CD4-positive, alpha-beta T cell treated with Interleukin-10 for 1 hour (primary cell): ENCODE measurements at regions not wholly inside any gene's neighbourhood (a gene's known extent, or its start where the extent isn't known, plus 50 kb on each side); places are given as distances from the start of the nearest gene placed in this dataset.

Experiments used
- DNase-seq: peaks from one replicate; pipeline ENCODE4 v3.0.0-alpha.2; 2020

- no peak for DNase-seq
Observed at GRCh38 chr4:23741681-23742191, 148.1 kb downstream of the PPARGC1A start.

- DNase-seq, result no peak
Observed at GRCh38 chr4:23737571-23737970, 152.3 kb downstream of the PPARGC1A start.

GRCh38 chr4:23736466-23736865 is 153.4 kb downstream of the PPARGC1A start:
- DNase-seq, result no peak

GRCh38 chr4:23734000-23734399 is 155.8 kb downstream of the PPARGC1A start:
- DNase-seq, result no peak

GRCh38 chr4:23733476-23733875 is 156.4 kb downstream of the PPARGC1A start:
- DNase-seq, result no peak

GRCh38 chr4:23730998-23731397 is 158.8 kb downstream of the PPARGC1A start:
- no peak for DNase-seq

- DNase-seq, result no peak
Observed at GRCh38 chr4:23728971-23729370, 160.9 kb downstream of the PPARGC1A start.

GRCh38 chr4:23728393-23728792 is 161.5 kb downstream of the PPARGC1A start:
- no peak for DNase-seq

GRCh38 chr4:23720556-23720955 is 169.3 kb downstream of the PPARGC1A start:
- no peak for DNase-seq

GRCh38 chr4:23718435-23718834 is 171.4 kb downstream of the PPARGC1A start:
- DNase-seq, result no peak

- DNase-seq, result no peak
Observed at GRCh38 chr4:23717528-23718248, 172.2 kb downstream of the PPARGC1A start.

- DNase-seq, result no peak
Observed at GRCh38 chr4:23710298-23710697, 179.5 kb downstream of the PPARGC1A start.

GRCh38 chr4:23707652-23708026 is 182.2 kb downstream of the PPARGC1A start:
- no peak for DNase-seq

- DNase-seq, result no peak
Observed at GRCh38 chr4:23706972-23707651, 182.7 kb downstream of the PPARGC1A start.

- DNase-seq, result no peak
Observed at GRCh38 chr4:23700197-23700596, 189.7 kb downstream of the PPARGC1A start.

- DNase-seq, result no peak
Observed at GRCh38 chr4:23697722-23698121, 192.1 kb downstream of the PPARGC1A start.

GRCh38 chr4:23697001-23697528 is 192.8 kb downstream of the PPARGC1A start:
- no peak for DNase-seq

- no peak for DNase-seq
Observed at GRCh38 chr4:23686169-23686897, 203.5 kb downstream of the PPARGC1A start.

- DNase-seq, result no peak
Observed at GRCh38 chr4:23685471-23685870, 204.4 kb downstream of the PPARGC1A start.

- DNase-seq, result no peak
Observed at GRCh38 chr4:23680671-23681518, 209.0 kb downstream of the PPARGC1A start.

- no peak for DNase-seq
Observed at GRCh38 chr4:23674694-23675093, 215.2 kb downstream of the PPARGC1A start.

- no peak for DNase-seq
Observed at GRCh38 chr4:23667659-23668058, 222.2 kb downstream of the PPARGC1A start.

- no peak for DNase-seq
Observed at GRCh38 chr4:23660865-23661264, 229.0 kb downstream of the PPARGC1A start.
